22Rv1 (cell line): ENCODE measurements at regions not wholly inside any gene's neighbourhood (a gene's known extent, or its start where the extent isn't known, plus 50 kb on each side); places are given as distances from the start of the nearest gene placed in this dataset.

Source experiments
- CTCF ChIP-seq: fragments of 450-650 bp; IDR thresholded peaks from 2 replicates; pipeline ENCODE4 v1.5.1; 2017; ENCODE audit warnings: mild to moderate bottlenecking
- ZFX ChIP-seq: fragments of 450-650 bp; IDR thresholded peaks from 2 replicates; pipeline ENCODE4 v1.6.1; 2017; ENCODE audit warnings: antibody characterized with exemption, borderline replicate concordance

GRCh38 chr4:134807231-134807745, 605.7 kb upstream of the PABPC4L start:
- TF ChIP-seq CTCF (no peak), ZFX (no peak)
